ENCODE measurements at regions not wholly inside any gene's neighbourhood (a gene's known extent, or its start where the extent isn't known, plus 50 kb on each side); places are given as distances from the start of the nearest gene placed in this dataset.

DNA sequence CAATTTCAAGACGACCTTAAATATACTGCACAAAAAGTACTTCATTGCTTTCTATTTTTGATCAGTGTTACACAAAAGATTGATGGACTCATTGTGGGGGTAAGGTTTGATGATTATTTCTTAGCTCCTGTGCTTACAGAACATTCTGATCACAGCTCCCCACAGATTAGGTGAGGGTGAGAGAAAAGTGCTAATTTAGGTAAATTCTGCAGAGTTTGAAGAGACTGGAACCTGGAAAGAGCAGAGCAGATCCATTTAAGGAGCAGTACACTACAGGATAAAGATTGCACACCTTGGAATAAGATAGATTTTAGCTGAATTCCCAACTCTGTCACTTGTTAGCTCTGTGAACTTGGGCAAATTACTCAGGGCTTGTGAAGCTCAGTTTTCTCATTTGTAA, 291.9 kb upstream of the CDH7 start:
- no peaks in the 10 kb centered on the region for H3K9me3 ChIP-seq
- no peak overlapping the region for H3K27ac ChIP-seq
- no peak overlapping the region for H3K4me3 ChIP-seq
- CTCF ChIA-PET = no interaction called here
- TF ChIP-seq HDAC2 (IDR thresholded peaks at IDR 0.05) = no peak
- POLR2A ChIA-PET = no interaction called here
- no peaks in the 10 kb centered on the region for H3K4me1 ChIP-seq
- no peak for DNase-seq (ENCODE audit: low read depth in 1 of 2, low spot score in 1 of 2)
- no peak overlapping the region for H3K4me2 ChIP-seq
- FAIRE-seq = no peak
- ATAC-seq = no peak
- WGBS (ENCODE audit: missing lambda C conversion rate) = 0% methylated on average over 1 of the region's 1 CpG

DNA sequence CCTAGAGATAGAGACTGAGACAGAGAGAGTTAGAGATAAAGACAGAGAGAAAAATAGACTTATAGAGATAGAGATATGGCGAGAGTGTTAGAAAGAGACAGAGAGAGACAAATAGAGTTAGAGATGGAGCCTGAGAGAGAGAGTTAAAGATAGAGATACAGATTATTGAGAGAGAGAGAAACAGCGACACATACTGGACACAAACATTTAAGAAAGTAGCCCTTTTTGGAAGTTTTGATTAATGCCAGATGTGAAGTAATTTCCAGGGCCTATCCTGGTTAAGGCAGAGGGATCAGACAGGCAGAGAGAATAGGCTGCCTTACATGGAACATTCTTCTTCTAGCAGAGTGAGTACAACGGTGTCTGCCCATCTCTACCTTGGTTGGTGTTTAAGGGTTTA, 311.6 kb upstream of the CDH7 start:
- Histone ChIP-seq H3K4me3 (no peak overlapping the region), H3K27ac (no peak overlapping the region), H3K9me3 (no peaks in the 10 kb centered on the region), H3K4me2 (no peak overlapping the region), H3K4me1 (no peaks in the 10 kb centered on the region)
- DNase-seq (ENCODE audit: low read depth in 1 of 2, low spot score in 1 of 2) = peak in 1 of 2 experiments; percentile 1
- WGBS (ENCODE audit: missing lambda C conversion rate) = 14% methylated on average over 3 of the region's 3 CpGs
- ChIA-PET CTCF (no interaction called here), POLR2A (no interaction called here)
- FAIRE-seq = no peak
- TF ChIP-seq HEYL (CRISPR knock-in tag; IDR thresholded peaks at IDR 0.05) (no peak), PHF8 (IDR thresholded peaks at IDR 0.05; ENCODE audit: borderline replicate concordance, low read depth) (no peak), MYC (IDR thresholded peaks at IDR 0.05; ENCODE audit: borderline replicate concordance, low read length) (no peak), EP300 (IDR thresholded peaks at IDR 0.05) (no peak), KDM5A (IDR thresholded peaks at IDR 0.05) (no peak), CEBPB (IDR thresholded peaks at IDR 0.05) (no peak), FOSB (CRISPR knock-in tag; IDR thresholded peaks at IDR 0.05) (no peak), CHD2 (IDR thresholded peaks at IDR 0.05; ENCODE audit: low read length, partially characterized antibody) (no peak), RAD21 (conservative IDR thresholded peaks at IDR 0.05 in 1 of 2, IDR thresholded peaks at IDR 0.05 in 1 of 2) (no peak)
- ATAC-seq = no peak

DNA sequence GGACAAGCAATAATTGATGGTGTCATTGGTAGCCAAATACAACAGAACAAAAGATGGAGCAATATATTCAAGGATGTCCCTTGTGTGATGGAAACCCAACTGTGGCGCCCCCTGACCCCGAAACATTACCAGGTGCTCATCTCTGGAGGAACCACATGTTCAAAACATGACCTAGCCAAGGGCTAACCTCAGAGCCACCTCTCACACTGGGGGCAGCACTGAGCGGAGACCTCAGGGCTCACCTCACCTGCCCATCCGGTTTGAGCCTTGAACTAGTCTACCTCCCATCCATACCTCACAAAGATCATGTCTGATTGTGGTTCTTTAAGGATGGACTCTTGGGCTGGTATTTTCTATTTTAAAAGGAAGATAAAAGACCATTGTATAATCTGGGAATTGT, 314.4 kb upstream of the CDH7 start:
- FAIRE-seq = no peak
- ATAC-seq = no peak
- H3K9me3 ChIP-seq = no peaks in the 10 kb centered on the region
- CTCF ChIA-PET = no interaction called here
- TF ChIP-seq ZSCAN20 (CRISPR knock-in tag; IDR thresholded peaks at IDR 0.05) = no peak
- TF ChIP-seq, protein P1, sequence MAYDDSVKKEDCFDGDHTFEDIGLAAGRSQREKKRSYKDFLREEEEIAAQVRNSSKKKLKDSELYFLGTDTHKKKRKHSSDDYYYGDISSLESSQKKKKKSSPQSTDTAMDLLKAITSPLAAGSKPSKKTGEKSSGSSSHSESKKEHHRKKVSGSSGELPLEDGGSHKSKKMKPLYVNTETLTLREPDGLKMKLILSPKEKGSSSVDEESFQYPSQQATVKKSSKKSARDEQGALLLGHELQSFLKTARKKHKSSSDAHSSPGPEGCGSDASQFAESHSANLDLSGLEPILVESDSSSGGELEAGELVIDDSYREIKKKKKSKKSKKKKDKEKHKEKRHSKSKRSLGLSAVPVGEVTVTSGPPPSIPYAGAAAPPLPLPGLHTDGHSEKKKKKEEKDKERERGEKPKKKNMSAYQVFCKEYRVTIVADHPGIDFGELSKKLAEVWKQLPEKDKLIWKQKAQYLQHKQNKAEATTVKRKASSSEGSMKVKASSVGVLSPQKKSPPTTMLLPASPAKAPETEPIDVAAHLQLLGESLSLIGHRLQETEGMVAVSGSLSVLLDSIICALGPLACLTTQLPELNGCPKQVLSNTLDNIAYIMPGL (CRISPR knock-in tag; IDR thresholded peaks at IDR 0.05; ENCODE audit: borderline replicate concordance) = no peak
- no peaks in the 10 kb centered on the region for H3K4me1 ChIP-seq
- POLR2A ChIA-PET = no interaction called here
- no peak overlapping the region for H3K4me2 ChIP-seq
- H3K4me3 ChIP-seq = no peak overlapping the region
- H3K27ac ChIP-seq = no peak overlapping the region
- 9% methylated on average over 4 of the region's 4 CpGs for WGBS (ENCODE audit: missing lambda C conversion rate)
- DNase-seq (ENCODE audit: low read depth in 1 of 2, low spot score in 1 of 2) = no peak

DNA sequence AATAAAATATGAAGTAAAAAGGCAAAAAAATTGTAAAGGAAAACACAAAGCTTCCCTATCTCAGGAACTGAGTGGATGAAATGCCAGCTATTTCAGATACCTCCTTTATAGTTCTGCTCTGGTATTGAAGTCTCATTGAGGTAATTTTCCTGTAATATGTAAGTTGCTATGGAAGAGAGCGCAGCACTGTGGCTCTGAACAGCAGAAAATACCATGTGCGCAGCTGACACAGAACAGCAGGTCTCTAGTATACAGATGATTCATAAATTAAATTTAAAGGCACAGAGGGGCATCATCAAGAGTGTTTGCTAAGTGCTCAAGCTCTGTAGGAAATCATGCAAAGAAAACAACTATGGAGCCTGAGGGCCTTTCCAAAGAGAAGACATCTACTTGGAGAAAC, 315.3 kb upstream of the CDH7 start:
- H3K4me2 ChIP-seq = no peak overlapping the region
- 29% methylated on average over 2 of the region's 2 CpGs for WGBS (ENCODE audit: missing lambda C conversion rate)
- H3K27ac ChIP-seq = no peak overlapping the region
- POLR2A ChIA-PET = no interaction called here
- H3K4me3 ChIP-seq = no peak overlapping the region
- no peak for FAIRE-seq
- no peaks in the 10 kb centered on the region for H3K4me1 ChIP-seq
- CTCF ChIA-PET = no interaction called here
- ATAC-seq = no peak
- TF ChIP-seq FOXS1 (CRISPR knock-in tag; IDR thresholded peaks at IDR 0.05) = no peak
- TF ChIP-seq, protein P2, sequence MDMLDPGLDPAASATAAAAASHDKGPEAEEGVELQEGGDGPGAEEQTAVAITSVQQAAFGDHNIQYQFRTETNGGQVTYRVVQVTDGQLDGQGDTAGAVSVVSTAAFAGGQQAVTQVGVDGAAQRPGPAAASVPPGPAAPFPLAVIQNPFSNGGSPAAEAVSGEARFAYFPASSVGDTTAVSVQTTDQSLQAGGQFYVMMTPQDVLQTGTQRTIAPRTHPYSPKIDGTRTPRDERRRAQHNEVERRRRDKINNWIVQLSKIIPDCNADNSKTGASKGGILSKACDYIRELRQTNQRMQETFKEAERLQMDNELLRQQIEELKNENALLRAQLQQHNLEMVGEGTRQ (IDR thresholded peaks at IDR 0.05) = no peak
- no peak for TF ChIP-seq KDM1A (IDR thresholded peaks at IDR 0.05; ENCODE audit: low read depth)
- TF ChIP-seq FOSB (CRISPR knock-in tag; IDR thresholded peaks at IDR 0.05) = no peak
- TF ChIP-seq POLR2AphosphoS2 (conservative IDR thresholded peaks at IDR 0.05; ENCODE audit: low read length) = no peak
- TF ChIP-seq RFX5 (IDR thresholded peaks at IDR 0.05) = no peak
- no peak for TF ChIP-seq JUN (IDR thresholded peaks at IDR 0.05)
- no peak for TF ChIP-seq NPAS2 (CRISPR knock-in tag; IDR thresholded peaks at IDR 0.05; ENCODE audit: borderline replicate concordance)
- no peak for TF ChIP-seq MAFK (IDR thresholded peaks at IDR 0.05; ENCODE audit: partially characterized antibody)
- no peak for TF ChIP-seq POLR2A (IDR thresholded peaks at IDR 0.05; ENCODE audit: low read length)
- TF ChIP-seq, protein P3, sequence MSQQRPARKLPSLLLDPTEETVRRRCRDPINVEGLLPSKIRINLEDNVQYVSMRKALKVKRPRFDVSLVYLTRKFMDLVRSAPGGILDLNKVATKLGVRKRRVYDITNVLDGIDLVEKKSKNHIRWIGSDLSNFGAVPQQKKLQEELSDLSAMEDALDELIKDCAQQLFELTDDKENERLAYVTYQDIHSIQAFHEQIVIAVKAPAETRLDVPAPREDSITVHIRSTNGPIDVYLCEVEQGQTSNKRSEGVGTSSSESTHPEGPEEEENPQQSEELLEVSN (IDR thresholded peaks at IDR 0.05; ENCODE audit: borderline replicate concordance, low read depth) = no peak
- no peak for TF ChIP-seq GATA3 (IDR thresholded peaks at IDR 0.05; ENCODE audit: borderline replicate concordance)
- no peak for TF ChIP-seq HOXB5 (CRISPR knock-in tag; IDR thresholded peaks at IDR 0.05)
- TF ChIP-seq, protein P1 (CRISPR knock-in tag; IDR thresholded peaks at IDR 0.05; ENCODE audit: borderline replicate concordance) = no peak
- H3K9me3 ChIP-seq = no peaks in the 10 kb centered on the region
- no peak for DNase-seq (ENCODE audit: low read depth in 1 of 2, low spot score in 1 of 2)
